ENCODE measurements at regions not wholly inside any gene's neighbourhood (a gene's known extent, or its start where the extent isn't known, plus 50 kb on each side); places are given as distances from the start of the nearest gene placed in this dataset.

DNA sequence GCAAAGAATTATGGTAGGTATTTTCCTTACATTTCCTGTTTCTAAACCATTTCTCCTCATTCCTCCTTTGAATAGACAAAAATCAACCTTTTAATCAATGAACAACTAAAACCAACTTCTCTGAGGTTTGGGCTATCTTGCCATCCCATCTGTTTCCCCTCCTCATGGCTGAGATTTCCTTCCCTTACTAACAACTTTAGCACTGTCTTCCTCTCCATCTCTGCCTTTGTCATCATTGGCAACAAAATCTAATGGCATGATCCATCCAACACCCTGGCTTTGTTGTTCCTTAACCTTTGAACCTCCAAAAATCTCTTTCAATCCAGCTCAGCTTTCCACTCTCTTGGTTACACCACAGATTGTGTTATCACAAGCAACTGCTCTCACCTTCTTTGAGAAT, 95.3 kb upstream of the FAM136A start:
- no peak for DNase-seq (ENCODE audit: low read depth)
- no peak overlapping the region for H3K4me3 ChIP-seq (ENCODE audit: low read depth, low read length)
- TF ChIP-seq CTCF (conservative IDR thresholded peaks at IDR 0.05; ENCODE audit: low read depth, low read length) = no peak

DNA sequence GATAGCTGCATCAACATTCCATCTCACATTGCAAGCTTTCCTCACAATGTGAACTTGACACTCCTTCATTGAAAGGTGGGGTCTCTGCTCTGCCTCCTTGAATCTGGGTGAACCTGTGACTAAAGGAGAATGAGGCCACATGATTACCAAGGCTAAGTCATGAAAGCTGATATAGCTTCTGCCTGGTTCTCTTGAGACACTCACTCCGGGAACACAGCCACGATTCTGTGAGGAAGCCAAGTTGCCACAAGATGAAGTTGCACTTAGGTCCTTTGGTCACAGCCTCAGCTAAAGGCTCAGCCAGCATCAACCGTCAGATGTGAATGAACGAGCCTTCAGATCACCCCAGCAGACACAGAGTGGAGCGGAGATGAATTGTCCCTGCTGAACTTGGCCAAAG, 94.7 kb upstream of the FAM136A start:
- no peak for DNase-seq (ENCODE audit: low read depth)
- TF ChIP-seq CTCF (conservative IDR thresholded peaks at IDR 0.05; ENCODE audit: low read depth, low read length) = no peak
- H3K4me3 ChIP-seq (ENCODE audit: low read depth, low read length) = no peak overlapping the region

DNA sequence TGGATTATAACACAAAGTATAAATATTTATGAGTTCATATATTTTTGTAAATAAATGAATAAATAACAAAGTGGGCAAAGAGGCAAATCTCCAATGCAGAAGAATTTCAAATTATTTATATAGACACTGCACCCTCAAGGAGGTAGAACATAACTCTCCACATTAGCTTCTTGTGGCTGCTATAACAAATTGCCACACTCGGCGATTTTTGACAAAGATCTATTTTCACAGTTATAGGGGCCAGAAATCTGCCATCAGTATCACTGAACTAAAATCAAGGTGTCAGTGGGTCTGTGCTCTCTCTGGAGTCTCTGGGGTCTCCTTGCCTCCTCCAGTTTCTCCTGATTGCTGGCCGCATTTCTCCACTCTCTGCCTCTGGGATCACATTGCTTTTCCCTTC, 92.0 kb upstream of the FAM136A start:
- TF ChIP-seq CTCF (conservative IDR thresholded peaks at IDR 0.05; ENCODE audit: low read depth, low read length) = no peak
- no peak for DNase-seq (ENCODE audit: low read depth)
- no peak overlapping the region for H3K4me3 ChIP-seq (ENCODE audit: low read depth, low read length)

DNA sequence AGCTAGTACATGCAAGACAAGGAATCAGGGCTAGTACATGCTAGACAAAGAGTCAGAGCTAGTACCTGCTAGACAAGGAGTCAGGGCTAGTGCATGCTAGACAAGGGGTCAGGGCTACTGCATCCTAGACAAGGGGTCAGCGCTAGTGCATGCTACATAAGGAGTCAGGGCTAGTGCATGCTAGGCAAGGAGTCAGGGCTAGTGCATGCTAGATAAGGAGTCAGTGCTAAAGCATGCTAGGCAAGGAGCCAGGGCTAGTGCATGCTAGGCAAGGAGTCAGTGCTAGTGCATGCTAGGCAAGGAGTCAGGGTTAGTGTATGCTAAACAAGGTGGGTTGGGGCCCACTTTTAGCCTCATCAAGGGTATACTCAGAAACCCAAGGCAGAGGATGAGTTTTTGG, 90.1 kb upstream of the FAM136A start:
- H3K4me3 ChIP-seq (ENCODE audit: low read depth, low read length) = no peak overlapping the region
- no peak for DNase-seq (ENCODE audit: low read depth)
- TF ChIP-seq CTCF (conservative IDR thresholded peaks at IDR 0.05; ENCODE audit: low read depth, low read length) = no peak

- no peak for TF ChIP-seq CTCF (conservative IDR thresholded peaks at IDR 0.05; ENCODE audit: low read depth, low read length)
- H3K4me3 ChIP-seq (ENCODE audit: low read depth, low read length) = no peak overlapping the region
- no peak for DNase-seq (ENCODE audit: low read depth)
Measured at GRCh38 chr2:70391259-70391658, 89.4 kb upstream of the FAM136A start.

- no peak for DNase-seq (ENCODE audit: low read depth)
- no peak for TF ChIP-seq CTCF (conservative IDR thresholded peaks at IDR 0.05; ENCODE audit: low read depth, low read length)
- no peak overlapping the region for H3K4me3 ChIP-seq (ENCODE audit: low read depth, low read length)
Measured at GRCh38 chr2:70388813-70389212, 86.9 kb upstream of the FAM136A start.

GRCh38 chr2:70388128-70388527, 86.3 kb upstream of the FAM136A start:
- no peak for TF ChIP-seq CTCF (conservative IDR thresholded peaks at IDR 0.05; ENCODE audit: low read depth, low read length)
- no peak overlapping the region for H3K4me3 ChIP-seq (ENCODE audit: low read depth, low read length)
- DNase-seq (ENCODE audit: low read depth) = no peak
